Neural cell (in vitro differentiated cells): ENCODE measurements at regions not wholly inside any gene's neighbourhood (a gene's known extent, or its start where the extent isn't known, plus 50 kb on each side); places are given as distances from the start of the nearest gene placed in this dataset.

ENCODE experiments used
- H2AFZ ChIP-seq: fragments of 200-600, 300-800 bp; sonication (generic), shearing (Covaris generic); 2 replicates; pipeline ENCODE4 v1.6.0; 2014; ENCODE audit warnings: low read depth, mild to moderate bottlenecking, antibody characterized with exemption, low read length, moderate library complexity
- H3F3A ChIP-seq: fragments of 200-600 bp; shearing (Covaris generic); 2 replicates; pipeline ENCODE4 v1.6.1; 2016; ENCODE audit warnings: mild to moderate bottlenecking, moderate library complexity, mixed read lengths, antibody characterized with exemption, low read length; ENCODE audit not compliant: insufficient read depth, poor library complexity, severe bottlenecking
- H3K27ac ChIP-seq: fragments of 200-600, 300-800 bp; sonication (generic), shearing (Covaris generic); 2 replicates; pipeline ENCODE4 v1.5.1; 2014; ENCODE audit warnings: mild to moderate bottlenecking, low read length, moderate library complexity
- H3K27me3 ChIP-seq: fragments of 300-800, 200-600 bp; sonication (generic), shearing (Covaris generic); 2 replicates; pipeline ENCODE4 v1.6.0; 2014; ENCODE audit warnings: mild to moderate bottlenecking, low read depth, low read length, moderate library complexity; ENCODE audit not compliant: insufficient read depth
- H3K36me3 ChIP-seq: fragments of 300-800, 200-600 bp; sonication (generic), shearing (Covaris generic); 2 replicates; pipeline ENCODE4 v1.5.1; 2014; ENCODE audit warnings: mild to moderate bottlenecking, antibody characterized with exemption, low read length, moderate library complexity; ENCODE audit not compliant: insufficient read depth
- H3K4me2 ChIP-seq: fragments of 300-800, 200-600 bp; sonication (generic), shearing (Covaris generic); 2 replicates; pipeline ENCODE4 v1.6.0; 2014; ENCODE audit warnings: mild to moderate bottlenecking, low read length
- H3K4me3 ChIP-seq: fragments of 300-800, 200-600 bp; sonication (generic), shearing (Covaris generic); 2 replicates; pipeline ENCODE4 v1.5.1; 2014; ENCODE audit warnings: mild to moderate bottlenecking, low read length, moderate library complexity
- H3K79me2 ChIP-seq: fragments of 200-600 bp; shearing (Covaris generic); replicated peaks from 2 replicates; pipeline ENCODE4 v1.6.0; 2014; ENCODE audit warnings: mild to moderate bottlenecking, low read length, moderate library complexity; ENCODE audit not compliant: insufficient read depth
- H3K9ac ChIP-seq: fragments of 300-800, 200-600 bp; sonication (generic), shearing (Covaris generic); 2 replicates; pipeline ENCODE4 v1.6.1; 2016; ENCODE audit warnings: mild to moderate bottlenecking, low read length, mixed read lengths
- H3K9me2 ChIP-seq: fragments of 200-600 bp; shearing (Covaris generic); 2 replicates; pipeline ENCODE4 v1.6.1; 2016; ENCODE audit warnings: mild to moderate bottlenecking, low read length, mixed read lengths; ENCODE audit not compliant: insufficient read depth
- H3K9me3 ChIP-seq: fragments of 200-600, 300-800 bp; sonication (generic), shearing (Covaris generic); 2 replicates; pipeline ENCODE4 v1.6.1; 2016; ENCODE audit warnings: mild to moderate bottlenecking, mixed run types, low read length, moderate library complexity, mixed read lengths
- H4K20me1 ChIP-seq: fragments of 200-600 bp; shearing (Covaris generic); 2 replicates; pipeline ENCODE4 v1.6.1; 2016; ENCODE audit warnings: mild to moderate bottlenecking, mixed run types; ENCODE audit not compliant: insufficient read depth
- CTCF ChIP-seq: fragments of 450-650 bp; IDR thresholded peaks from 2 replicates; pipeline ENCODE4 v1.5.1; 2014; ENCODE audit warnings: antibody characterized with exemption, mild to moderate bottlenecking, moderate library complexity; ENCODE audit not compliant: poor library complexity, severe bottlenecking
- EP300 ChIP-seq: fragments of 450-650 bp; conservative IDR thresholded peaks from 2 replicates; pipeline ENCODE4 v1.6.1; 2014; ENCODE audit warnings: antibody characterized with exemption, mild to moderate bottlenecking, moderate library complexity; ENCODE audit not compliant: poor library complexity, severe bottlenecking
- EZH2 ChIP-seq: fragments of 200-600, 300-800 bp; shearing (Covaris generic), sonication (generic); IDR thresholded peaks from 2 replicates; pipeline ENCODE4 v1.6.1; 2014; ENCODE audit warnings: antibody characterized with exemption, low read length, borderline replicate concordance, mild to moderate bottlenecking; ENCODE audit not compliant: insufficient read depth, poor library complexity, severe bottlenecking
- MXI1 ChIP-seq: fragments of 450-650 bp; conservative IDR thresholded peaks from 2 replicates; pipeline ENCODE4 v1.6.1; 2014; ENCODE audit warnings: antibody characterized with exemption, mild to moderate bottlenecking; ENCODE audit not compliant: poor library complexity, severe bottlenecking
- POLR2AphosphoS5 ChIP-seq: IDR thresholded peaks from 2 replicates; pipeline ENCODE4 v1.6.1; 2012
- RAD21 ChIP-seq: fragments of 450-650 bp; conservative IDR thresholded peaks from 2 replicates; pipeline ENCODE4 v1.6.1; 2014; ENCODE audit warnings: antibody characterized with exemption, mild to moderate bottlenecking, moderate library complexity
- REST ChIP-seq: IDR thresholded peaks from 2 replicates; pipeline ENCODE4 v1.6.1; 2012; ENCODE audit warnings: borderline replicate concordance
- SMC3 ChIP-seq: fragments of 450-650 bp; conservative IDR thresholded peaks from 2 replicates; pipeline ENCODE4 v1.6.1; 2014; ENCODE audit warnings: antibody characterized with exemption, mild to moderate bottlenecking, moderate library complexity; ENCODE audit not compliant: poor library complexity
- TAF1 ChIP-seq: IDR thresholded peaks from 2 replicates; pipeline ENCODE4 v1.6.1; 2012; ENCODE audit warnings: low read depth

GRCh38 chr1:218848009-218848408 is 325.7 kb upstream of the LYPLAL1 start:
- H3K9me3 ChIP-seq = no peaks in the 10 kb centered on the region
- no peaks in the 10 kb centered on the region for H3K79me2 ChIP-seq
- TF ChIP-seq REST (no peak), EZH2 (no peak), TAF1 (no peak), CTCF (no peak), MXI1 (no peak), EP300 (no peak), RAD21 (no peak), SMC3 (no peak), POLR2AphosphoS5 (no peak)
- no peak overlapping the region for H3K4me3 ChIP-seq
- H3K9me2 ChIP-seq = no peaks in the 10 kb centered on the region
- H3K36me3 ChIP-seq = no peaks in the 10 kb centered on the region
- no peaks in the 10 kb centered on the region for H3F3A ChIP-seq
- H3K9ac ChIP-seq = no peak overlapping the region
- H2AFZ ChIP-seq = no peak overlapping the region
- H3K27me3 ChIP-seq = no peaks in the 10 kb centered on the region
- no peak overlapping the region for H3K4me2 ChIP-seq
- H4K20me1 ChIP-seq = no peaks in the 10 kb centered on the region
- H3K27ac ChIP-seq = no peak overlapping the region

GRCh38 chr1:218850367-218850766 is 323.3 kb upstream of the LYPLAL1 start:
- no peak overlapping the region for H3K9ac ChIP-seq
- H4K20me1 ChIP-seq = no peaks in the 10 kb centered on the region
- H3K27me3 ChIP-seq = no peaks in the 10 kb centered on the region
- no peak overlapping the region for H2AFZ ChIP-seq
- H3K4me3 ChIP-seq = no peak overlapping the region
- H3F3A ChIP-seq = no peaks in the 10 kb centered on the region
- no peaks in the 10 kb centered on the region for H3K79me2 ChIP-seq
- H3K9me3 ChIP-seq = no peaks in the 10 kb centered on the region
- H3K4me2 ChIP-seq = no peak overlapping the region
- no peak overlapping the region for H3K27ac ChIP-seq
- TF ChIP-seq CTCF = no peak
- no peak for TF ChIP-seq REST
- H3K9me2 ChIP-seq = no peaks in the 10 kb centered on the region
- no peaks in the 10 kb centered on the region for H3K36me3 ChIP-seq
